DMS79 (cell line): ENCODE measurements at regions not wholly inside any gene's neighbourhood (a gene's known extent, or its start where the extent isn't known, plus 50 kb on each side); places are given as distances from the start of the nearest gene placed in this dataset.
A peak's percentile ranks its signal among the peaks of the same experiment; 100 is the strongest.
"Not testable (repeated sequence)": the region's sequence is repeated elsewhere in the genome, so short reads cannot be mapped to it uniquely, and the experiment has no call there.

Experiments
- DNase-seq: peaks from one replicate; lab custom pipeline; 2025; lab: John Stamatoyannopoulos, UW

- no peak for DNase-seq
These were observed 206.0 kb upstream of the CXCR4 start for GRCh38 chr2:136323935-136324334.

GRCh38 chr2:136323195-136323594 lies 205.2 kb upstream of the CXCR4 start:
- no peak for DNase-seq

DNA sequence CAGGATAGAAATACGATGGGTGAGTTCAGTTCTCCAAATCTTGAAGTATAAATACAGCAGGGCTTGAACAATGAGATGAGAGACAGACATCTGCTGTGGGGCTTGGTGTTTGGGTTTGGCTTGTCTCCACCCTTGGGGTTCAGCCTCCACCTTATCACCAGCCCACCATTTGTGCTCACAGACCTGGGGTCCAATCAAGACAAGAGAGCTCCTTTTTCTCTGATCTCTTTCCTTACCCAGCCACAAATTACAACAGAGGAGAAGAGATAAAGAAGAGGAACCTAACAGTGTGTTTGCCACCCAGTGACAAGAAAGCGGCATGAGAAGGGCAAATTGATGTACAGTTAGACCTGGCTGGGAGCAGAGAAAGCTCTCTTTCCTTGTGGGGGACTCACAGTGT lies 204.5 kb upstream of the CXCR4 start:
- no peak for DNase-seq

GRCh38 chr2:136319651-136320050 lies 201.7 kb upstream of the CXCR4 start:
- DNase-seq, result no peak

GRCh38 chr2:136319237-136319636 lies 201.3 kb upstream of the CXCR4 start:
- DNase-seq, result no peak

DNA sequence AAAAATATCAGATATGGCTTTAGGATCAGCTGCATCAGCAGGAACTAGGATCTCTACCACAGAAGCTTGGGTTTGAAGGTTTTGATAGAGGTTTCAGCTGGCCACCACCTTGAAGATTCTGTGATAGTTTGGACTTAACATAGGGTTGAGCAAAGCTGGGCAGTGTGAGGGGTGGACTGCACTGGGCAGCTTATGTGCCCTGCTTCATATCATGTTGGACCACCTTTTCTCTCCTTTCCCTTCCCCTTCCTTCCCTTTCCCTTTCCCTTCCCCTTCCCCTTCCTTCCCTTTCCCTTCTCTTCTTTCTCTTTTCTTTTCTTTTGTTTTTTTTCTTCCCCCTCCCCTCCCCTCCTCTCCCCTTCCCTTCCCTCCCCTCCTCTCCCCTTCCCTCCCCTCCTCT lies 196.3 kb upstream of the CXCR4 start:
- DNase-seq, result no peak

GRCh38 chr2:136312568-136312967 lies 194.6 kb upstream of the CXCR4 start:
- DNase-seq, result not testable (repeated sequence)

GRCh38 chr2:136310797-136311603 lies 193.1 kb upstream of the CXCR4 start:
- no peak for DNase-seq

GRCh38 chr2:136310005-136310495 lies 192.1 kb upstream of the CXCR4 start:
- no peak for DNase-seq

DNA sequence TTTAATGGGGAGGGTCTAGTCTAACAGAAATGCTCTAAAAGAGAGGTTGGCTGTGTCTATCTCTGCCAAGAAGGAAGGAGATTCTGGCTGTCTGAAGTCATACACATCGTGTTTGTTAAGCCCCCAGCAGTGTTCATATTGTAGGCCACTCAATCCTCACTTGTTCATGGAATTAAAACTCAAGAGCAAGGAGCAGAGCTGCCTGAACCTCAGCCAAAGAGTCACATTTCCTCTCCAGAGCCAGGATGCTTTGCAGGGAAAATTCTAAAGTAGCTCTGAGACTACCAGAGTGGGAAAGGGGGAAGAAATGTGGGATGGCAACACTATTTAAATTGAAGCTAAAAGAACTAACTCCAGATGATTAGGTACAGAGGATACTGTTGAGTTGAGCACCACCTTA lies 190.7 kb upstream of the CXCR4 start:
- DNase-seq, result peak; percentile 92

DNA sequence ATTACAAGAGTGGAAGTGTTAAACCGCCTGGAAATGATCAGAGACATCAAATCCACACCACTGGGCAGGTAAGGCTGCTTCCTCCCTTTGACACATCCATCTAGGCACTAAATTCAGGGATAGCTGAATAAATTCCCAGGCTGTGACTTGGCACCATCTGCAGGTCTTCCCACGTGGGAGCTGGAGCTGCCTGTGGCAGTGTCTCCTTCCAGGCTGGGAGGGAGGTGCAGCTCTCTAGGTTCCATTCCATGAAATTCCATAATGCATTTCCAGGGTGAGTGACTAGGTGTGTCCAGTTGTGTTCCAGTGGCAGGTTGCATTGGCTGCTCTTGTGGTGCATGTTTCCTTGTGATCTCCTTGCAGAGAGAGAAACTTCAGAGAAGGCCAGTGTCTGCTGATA lies 188.9 kb upstream of the CXCR4 start:
- DNase-seq, result no peak

DNA sequence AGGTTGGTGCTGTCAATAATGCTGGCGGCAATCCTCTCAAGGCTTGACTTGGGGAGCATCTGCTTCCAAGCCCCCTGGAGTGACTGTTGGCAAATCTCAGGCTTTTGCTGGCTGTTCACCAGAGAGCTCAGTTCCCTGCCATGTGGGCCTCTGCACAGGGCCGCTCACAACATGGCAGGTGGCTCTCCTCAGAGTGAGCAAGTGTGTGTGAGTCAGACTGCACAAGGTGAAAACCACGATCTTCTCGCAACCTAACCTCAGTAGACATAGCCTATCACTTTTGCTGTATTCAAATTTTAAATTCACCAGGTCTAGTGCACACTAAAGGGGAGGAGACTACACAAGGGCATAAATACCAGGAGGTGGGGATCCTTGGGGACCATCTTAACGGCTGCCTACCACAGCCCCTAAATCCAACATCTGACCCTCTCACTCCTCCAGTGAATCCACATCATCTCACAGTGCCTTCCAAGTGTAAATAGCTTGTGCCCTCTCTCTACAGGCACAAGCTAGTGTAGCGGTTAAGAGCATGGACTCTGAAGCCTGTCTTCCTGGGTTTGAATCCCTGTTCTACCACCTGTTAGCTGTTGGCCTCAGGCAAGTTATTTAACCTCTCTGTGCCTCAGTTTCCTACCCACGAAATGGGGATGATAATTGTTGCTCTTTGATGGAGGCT lies 187.7 kb upstream of the CXCR4 start:
- no peak for DNase-seq

DNA sequence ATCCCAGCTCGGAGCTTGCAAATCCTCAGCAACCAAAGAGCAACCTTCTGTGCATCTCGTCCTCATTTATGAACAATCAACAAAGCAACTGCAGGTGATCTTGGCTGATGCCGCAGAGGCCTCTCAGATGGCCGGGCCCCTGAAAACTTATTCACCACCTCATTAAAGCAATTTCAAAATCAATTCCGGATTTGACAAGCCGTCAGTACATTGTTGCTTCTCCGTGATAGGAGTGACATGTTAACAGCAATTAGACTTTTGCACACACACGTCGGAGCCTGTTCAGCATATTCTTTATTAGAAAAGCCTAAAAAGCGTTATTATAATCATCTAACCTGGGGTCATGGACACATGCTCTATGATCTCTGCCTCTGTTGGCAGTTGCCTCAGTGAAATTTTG lies 183.1 kb upstream of the CXCR4 start:
- no peak for DNase-seq

GRCh38 chr2:136298631-136299030 lies 180.7 kb upstream of the CXCR4 start:
- no peak for DNase-seq

DNA sequence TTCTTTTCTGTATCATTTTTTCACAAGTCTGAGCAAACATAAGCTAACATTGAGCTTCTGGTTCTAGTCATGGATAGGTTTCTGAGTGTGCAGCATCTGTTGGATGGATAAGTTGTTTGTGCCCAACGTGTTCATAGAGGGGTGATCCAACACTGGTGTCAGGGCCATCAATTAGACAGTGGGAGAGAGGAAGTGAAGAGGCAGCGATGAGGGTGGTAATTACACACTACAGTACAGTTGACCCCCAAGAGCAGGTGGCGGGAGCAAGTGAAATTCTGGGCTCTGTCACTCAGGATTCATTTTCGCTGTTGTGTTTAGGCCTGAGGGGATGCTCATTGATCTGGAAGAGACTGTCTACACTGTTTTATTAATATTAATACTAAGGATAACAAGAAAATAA lies 180.0 kb upstream of the CXCR4 start:
- no peak for DNase-seq

GRCh38 chr2:136297312-136297711 lies 179.4 kb upstream of the CXCR4 start:
- no peak for DNase-seq

- DNase-seq, result no peak
These were observed 177.2 kb upstream of the CXCR4 start for GRCh38 chr2:136295168-136295567.

DNA sequence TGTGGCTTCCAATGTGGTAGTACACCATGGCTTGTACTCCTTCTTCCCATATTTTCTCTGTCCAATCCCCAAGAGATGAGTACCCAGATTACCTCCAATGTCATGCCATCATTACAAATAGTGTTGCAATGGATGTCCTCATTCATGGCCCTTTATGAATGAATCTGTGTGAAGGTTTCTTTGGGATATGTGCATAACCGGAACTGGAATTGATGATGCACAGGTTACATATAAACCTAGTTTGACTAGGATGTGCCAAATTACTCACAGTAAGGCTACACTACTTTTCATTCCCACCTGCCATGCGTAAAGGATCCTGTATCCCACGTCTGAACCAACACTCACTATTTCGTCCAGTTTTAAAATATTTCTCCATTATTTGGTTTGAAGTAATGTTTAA lies 173.9 kb upstream of the CXCR4 start:
- DNase-seq, result no peak

- DNase-seq, result no peak
These were observed 172.4 kb upstream of the CXCR4 start for GRCh38 chr2:136290326-136290725.

GRCh38 chr2:136288249-136288648 lies 170.3 kb upstream of the CXCR4 start:
- DNase-seq, result peak; percentile 84

DNA sequence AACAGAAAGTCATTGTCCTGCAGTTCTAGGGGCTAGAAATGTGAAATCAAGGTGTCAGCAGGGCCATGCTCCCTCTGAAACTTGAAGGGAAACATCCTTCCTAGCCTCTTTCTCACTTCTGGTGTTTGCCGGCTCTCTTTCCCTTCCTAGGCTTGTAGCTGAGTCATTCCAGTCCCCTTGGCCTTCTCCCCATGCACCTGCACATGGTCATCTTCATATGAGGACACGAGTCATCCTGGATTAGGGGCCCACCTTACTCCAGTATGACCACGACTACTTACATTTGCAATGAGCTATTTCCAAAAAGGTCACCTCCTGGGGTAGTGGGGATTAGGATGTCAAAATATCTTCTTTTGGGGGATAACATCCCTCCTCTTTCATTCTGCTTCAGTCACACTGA lies 168.5 kb upstream of the CXCR4 start:
- no peak for DNase-seq

GRCh38 chr2:136284226-136285119 lies 166.5 kb upstream of the CXCR4 start:
- no peak for DNase-seq
